ENCODE measurements at regions not wholly inside any gene's neighbourhood (a gene's known extent, or its start where the extent isn't known, plus 50 kb on each side); places are given as distances from the start of the nearest gene placed in this dataset.

- DNase-seq (ENCODE audit: low read depth, low spot score), result no peak
Observed at GRCh38 chr4:104418286-104418685, 76.4 kb downstream of the CXXC4 start.

GRCh38 chr4:104417357-104417882, 77.3 kb downstream of the CXXC4 start:
- DNase-seq (ENCODE audit: low read depth, low spot score), result no peak

GRCh38 chr4:104416725-104417356, 77.9 kb downstream of the CXXC4 start:
- no peak for DNase-seq (ENCODE audit: low read depth, low spot score)

GRCh38 chr4:104413487-104413886, 81.2 kb downstream of the CXXC4 start:
- DNase-seq (ENCODE audit: low read depth, low spot score), result no peak

- no peak for DNase-seq (ENCODE audit: low read depth, low spot score)
Observed at GRCh38 chr4:104412344-104412743, 82.3 kb downstream of the CXXC4 start.

GRCh38 chr4:104411502-104411901, 83.2 kb downstream of the CXXC4 start:
- DNase-seq (ENCODE audit: low read depth, low spot score), result no peak

GRCh38 chr4:104408878-104409277, 85.8 kb downstream of the CXXC4 start:
- no peak for DNase-seq (ENCODE audit: low read depth, low spot score)

- no peak for DNase-seq (ENCODE audit: low read depth, low spot score)
Observed at GRCh38 chr4:104404361-104404760, 90.3 kb downstream of the CXXC4 start.

GRCh38 chr4:104395168-104395614, 99.5 kb downstream of the CXXC4 start:
- no peak for DNase-seq (ENCODE audit: low read depth, low spot score)

GRCh38 chr4:104394406-104395167, 100.1 kb downstream of the CXXC4 start:
- no peak for DNase-seq (ENCODE audit: low read depth, low spot score)

- DNase-seq (ENCODE audit: low read depth, low spot score), result no peak
Observed at GRCh38 chr4:104393655-104394324, 100.9 kb downstream of the CXXC4 start.

GRCh38 chr4:104385713-104386112, 109.0 kb downstream of the CXXC4 start:
- DNase-seq (ENCODE audit: low read depth, low spot score), result no peak

- no peak for DNase-seq (ENCODE audit: low read depth, low spot score)
Observed at GRCh38 chr4:104382961-104383360, 111.7 kb downstream of the CXXC4 start.

GRCh38 chr4:104381729-104382128, 113.0 kb downstream of the CXXC4 start:
- DNase-seq (ENCODE audit: low read depth, low spot score), result no peak

- DNase-seq (ENCODE audit: low read depth, low spot score), result no peak
Observed at GRCh38 chr4:104365618-104366017, 129.1 kb downstream of the CXXC4 start.

- DNase-seq (ENCODE audit: low read depth, low spot score), result no peak
Observed at GRCh38 chr4:104353481-104353880, 141.2 kb downstream of the CXXC4 start.

- peak; percentile 21 for DNase-seq (ENCODE audit: low read depth, low spot score)
Observed at GRCh38 chr4:104352211-104352610, 142.5 kb downstream of the CXXC4 start.

GRCh38 chr4:104351706-104352105, 143.0 kb downstream of the CXXC4 start:
- no peak for DNase-seq (ENCODE audit: low read depth, low spot score)

GRCh38 chr4:104345598-104346242, 149.0 kb downstream of the CXXC4 start:
- DNase-seq (ENCODE audit: low read depth, low spot score), result no peak

GRCh38 chr4:104344342-104344980, 150.2 kb downstream of the CXXC4 start:
- DNase-seq (ENCODE audit: low read depth, low spot score), result no peak

GRCh38 chr4:104334410-104334809, 160.3 kb downstream of the CXXC4 start:
- no peak for DNase-seq (ENCODE audit: low read depth, low spot score)
